Naive thymus-derived CD4-positive, alpha-beta T cell (primary cell): ENCODE measurements at regions not wholly inside any gene's neighbourhood (a gene's known extent, or its start where the extent isn't known, plus 50 kb on each side); places are given as distances from the start of the nearest gene placed in this dataset.

Source experiments
- ATAC-seq: fragments of 150-1000 bp; cut with Tn5 transposase; 2 replicates; pipeline ENCODE4 v1.10.0; 2021; ENCODE audit warnings: mild to moderate bottlenecking, moderate library complexity
- CTCF ChIA-PET: fragments of 350-600 bp; sonication (Branson Sonifier 250); formaldehyde crosslinking; loops from one replicate; lab custom pipeline; 2021; ENCODE audit warnings: antibody characterized with exemption; lab: Charles Lee
- POLR2A ChIA-PET: fragments of 350-600 bp; sonication (Branson Sonifier 250); formaldehyde crosslinking; loops from one replicate; lab custom pipeline; 2021; ENCODE audit warnings: antibody characterized with exemption, inconsistent platforms; lab: Charles Lee
- DNase-seq, 9 donors: peaks; one replicate each; pipeline versions ENCODE4 v3.0.0 to v3.0.0-alpha.2; 2020 to 2022; ENCODE audit warnings: mixed read lengths in 1 of 9
- H3K27ac ChIP-seq: one replicate; pipeline ENCODE4 v1.7.0; 2013; ENCODE audit warnings: mild to moderate bottlenecking, low read depth, low read length, moderate library complexity
- H3K27me3 ChIP-seq, 2 donors: one replicate each; pipeline ENCODE4 v1.7.0; 2013; ENCODE audit warnings: low read length in 2 of 2, mild to moderate bottlenecking in 2 of 2, moderate library complexity in 2 of 2; ENCODE audit not compliant: control insufficient read depth in 2 of 2, insufficient read depth in 2 of 2
- H3K36me3 ChIP-seq, 3 experiments: 1 replicate in 2 of 3; 2 replicates in 1 of 3; pipeline ENCODE4 v1.7.0; 2013; ENCODE audit warnings: low read length in 3 of 3, mild to moderate bottlenecking in 3 of 3, moderate library complexity in 1 of 3; ENCODE audit not compliant: insufficient read depth in 3 of 3, control insufficient read depth in 2 of 3
- H3K4me1 ChIP-seq, 2 donors: one replicate each; pipeline ENCODE4 v1.7.0; 2013; ENCODE audit warnings: low read length in 2 of 2, mild to moderate bottlenecking in 2 of 2, moderate library complexity in 1 of 2; ENCODE audit not compliant: control insufficient read depth in 2 of 2, insufficient read depth in 2 of 2
- H3K4me3 ChIP-seq: 2 replicates; pipeline ENCODE4 v1.7.0; 2013; ENCODE audit warnings: mild to moderate bottlenecking, low read length
- H3K9me3 ChIP-seq, 3 experiments: 1 replicate in 2 of 3; 2 replicates in 1 of 3; pipeline ENCODE4 v1.7.0; 2013; ENCODE audit warnings: low read length in 3 of 3; ENCODE audit not compliant: control insufficient read depth in 2 of 3
- H3K27ac Mint-ChIP-seq, 9 donors: one replicate each; pipeline ENCODE4 v1.8.0; 2020 to 2022; ENCODE audit warnings: mixed read lengths in 9 of 9, mild to moderate bottlenecking in 8 of 9, moderate library complexity in 5 of 9, inconsistent platforms in 2 of 9
- H3K27me3 Mint-ChIP-seq, 5 donors: one replicate each; pipeline ENCODE4 v1.8.0; 2021 to 2022; ENCODE audit warnings: mixed read lengths in 5 of 5, mild to moderate bottlenecking in 1 of 5
- H3K36me3 Mint-ChIP-seq, 5 donors: one replicate each; pipeline ENCODE4 v1.8.0; 2020 to 2022; ENCODE audit warnings: mixed read lengths in 5 of 5, mild to moderate bottlenecking in 3 of 5, inconsistent platforms in 1 of 5
- H3K4me1 Mint-ChIP-seq, 7 donors: one replicate each; pipeline ENCODE4 v1.8.0; 2020 to 2022; ENCODE audit warnings: mixed read lengths in 7 of 7, mild to moderate bottlenecking in 3 of 7, inconsistent platforms in 1 of 7
- H3K4me3 Mint-ChIP-seq, 10 donors: one replicate each; pipeline ENCODE4 v1.8.0; 2020 to 2022; ENCODE audit warnings: mild to moderate bottlenecking in 10 of 10, mixed read lengths in 10 of 10, moderate library complexity in 6 of 10, inconsistent platforms in 2 of 10
- H3K9me3 Mint-ChIP-seq, 11 donors: one replicate each; pipeline ENCODE4 v1.8.0; 2020 to 2022; ENCODE audit warnings: mixed read lengths in 11 of 11, mild to moderate bottlenecking in 4 of 11, inconsistent platforms in 1 of 11, moderate library complexity in 1 of 11
- intact Hi-C, 2 donors: fragments of 100-400 bp; cut with micrococcal nuclease; formaldehyde crosslinking; loops; one replicate each; pipeline ENCODE4 v1.15.1; 2023

- POLR2A ChIA-PET = no interaction called here
- no peak overlapping the region for H3K27ac Mint-ChIP-seq
- no peak for DNase-seq
Observed at GRCh38 chr20:11333634-11334033, 584.1 kb upstream of the BTBD3 start.

DNA sequence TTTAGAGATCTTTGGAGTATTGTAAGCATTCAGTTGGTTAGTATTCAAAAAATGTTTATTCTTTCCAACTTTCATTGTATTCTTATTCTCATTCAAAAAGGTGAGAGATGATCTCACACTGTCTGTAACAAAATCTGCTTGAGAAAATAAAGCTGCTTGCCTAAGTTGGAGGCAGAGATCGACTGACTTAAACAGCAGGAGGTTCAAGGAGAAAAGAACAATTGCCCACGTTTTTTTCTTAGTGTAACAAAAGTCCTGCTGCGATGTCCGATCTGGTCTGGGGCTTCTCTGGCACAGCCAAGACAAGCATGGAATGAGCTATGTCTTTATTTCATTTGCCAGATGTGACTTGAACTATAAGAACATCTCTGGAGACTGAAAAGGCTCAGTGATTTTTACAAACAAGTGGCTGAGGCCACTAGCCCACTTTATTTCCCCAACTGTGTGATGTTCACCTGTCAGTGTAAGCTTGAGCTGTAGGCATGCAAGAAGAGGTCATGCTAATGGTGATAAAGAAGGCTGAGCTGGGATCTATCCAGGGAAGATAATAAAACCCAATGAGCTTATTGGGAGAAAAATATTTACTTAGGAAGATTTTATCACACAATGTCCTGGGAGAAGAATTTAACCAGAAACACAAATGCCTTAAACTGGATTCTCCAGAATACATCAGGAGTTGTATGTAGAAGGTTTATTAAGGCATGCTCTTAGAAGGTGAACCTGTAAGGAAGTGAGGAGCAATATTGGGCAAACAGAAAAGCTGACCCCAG lies 580.1 kb upstream of the BTBD3 start:
- peaks cover 0 to 14% (median 6%) of the 10 kb centered on the region in 11 donors for H3K9me3 Mint-ChIP-seq
- H3K27ac Mint-ChIP-seq = no peak overlapping the region

More at GRCh38 chr20:11333634-11334033, 584.1 kb upstream of the BTBD3 start:
- no peak overlapping the region for H3K4me3 Mint-ChIP-seq
- Histone ChIP-seq H3K4me1 (no peaks in the 10 kb centered on the region), H3K4me3 (no peak overlapping the region), H3K27ac (no peak overlapping the region), H3K9me3 (no peaks in the 10 kb centered on the region), H3K27me3 (no peaks in the 10 kb centered on the region), H3K36me3 (no peaks in the 10 kb centered on the region)
- H3K27me3 Mint-ChIP-seq = peaks cover 0 to 7% (median 0%) of the 10 kb centered on the region in 5 donors
- intact Hi-C loops = no loop called here
- CTCF ChIA-PET = no interaction called here
- no peaks in the 10 kb centered on the region for H3K4me1 Mint-ChIP-seq
- peaks cover 0 to 4% (median 0%) of the 10 kb centered on the region in 5 donors for H3K36me3 Mint-ChIP-seq
- no peak for ATAC-seq
- peaks cover 0 to 16% (median 4%) of the 10 kb centered on the region in 11 donors for H3K9me3 Mint-ChIP-seq

DNA sequence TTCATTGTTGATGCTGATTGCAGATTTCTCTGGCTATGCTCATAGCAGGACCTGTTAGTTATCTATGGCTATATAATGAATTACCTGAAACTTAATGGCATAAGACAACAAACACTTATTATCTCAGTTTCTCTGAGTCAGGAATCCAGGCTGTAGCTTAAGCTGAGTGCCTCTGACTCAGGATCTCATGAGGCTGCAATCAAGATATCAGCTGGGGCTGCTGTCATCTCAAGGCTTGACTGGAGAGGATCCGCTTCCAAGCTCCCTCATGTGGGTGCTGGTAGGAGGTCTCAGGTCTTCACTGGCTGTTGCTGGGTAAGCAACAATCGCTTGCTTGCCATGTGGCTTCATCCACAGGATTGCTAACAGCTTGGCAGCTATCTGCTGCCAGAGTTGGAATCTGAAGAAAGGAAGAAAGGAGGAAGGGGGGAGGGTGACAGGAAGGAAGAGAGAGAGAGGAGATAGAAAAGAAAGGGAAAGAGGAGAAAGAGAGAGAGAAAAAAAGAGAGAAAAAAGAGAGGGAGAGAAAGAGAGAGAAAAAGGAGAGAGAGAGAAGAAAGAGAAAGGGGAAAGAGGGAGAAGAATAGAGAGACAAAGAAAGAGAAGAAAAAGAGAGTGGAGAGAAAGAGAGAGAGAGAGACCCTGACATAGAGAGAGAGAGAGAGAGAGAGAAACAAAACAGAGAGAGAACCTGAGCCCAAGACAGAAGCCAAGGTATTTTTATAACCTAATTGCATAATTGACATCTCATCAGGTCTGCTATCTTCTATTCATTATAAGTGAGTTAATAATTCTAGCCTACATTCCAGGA lies 579.0 kb upstream of the BTBD3 start:
- Histone ChIP-seq H3K9me3 (no peaks in the 10 kb centered on the region), H3K27ac (no peak overlapping the region), H3K4me1 (no peaks in the 10 kb centered on the region), H3K36me3 (no peaks in the 10 kb centered on the region), H3K27me3 (no peaks in the 10 kb centered on the region), H3K4me3 (no peak overlapping the region)
- H3K27me3 Mint-ChIP-seq = no peaks in the 10 kb centered on the region
- CTCF ChIA-PET = no interaction called here
- POLR2A ChIA-PET = no interaction called here
- peaks cover 0 to 15% (median 4%) of the 10 kb centered on the region in 11 donors for H3K9me3 Mint-ChIP-seq
- H3K36me3 Mint-ChIP-seq = no peaks in the 10 kb centered on the region
- no peak overlapping the region for H3K4me3 Mint-ChIP-seq
- no peak overlapping the region for H3K27ac Mint-ChIP-seq
- DNase-seq = no peak
- H3K4me1 Mint-ChIP-seq = no peaks in the 10 kb centered on the region
- intact Hi-C loops = no loop called here
- ATAC-seq = no peak

More for the DNA sequence above, 580.1 kb upstream of the BTBD3 start:
- Mint-ChIP-seq H3K4me1 (no peaks in the 10 kb centered on the region), H3K27me3 (peaks cover 0 to 3% (median 0%) of the 10 kb centered on the region in 5 donors), H3K4me3 (no peak overlapping the region), H3K36me3 (no peaks in the 10 kb centered on the region)
- H3K36me3 ChIP-seq = no peaks in the 10 kb centered on the region
- POLR2A ChIA-PET = no interaction called here
- H3K4me1 ChIP-seq = no peaks in the 10 kb centered on the region
- intact Hi-C loops = no loop called here
- H3K27ac ChIP-seq = no peak overlapping the region
- ATAC-seq (no peak), DNase-seq (no peak)
- no peaks in the 10 kb centered on the region for H3K9me3 ChIP-seq
- no peaks in the 10 kb centered on the region for H3K27me3 ChIP-seq
- CTCF ChIA-PET = no interaction called here
- H3K4me3 ChIP-seq = no peak overlapping the region

DNA sequence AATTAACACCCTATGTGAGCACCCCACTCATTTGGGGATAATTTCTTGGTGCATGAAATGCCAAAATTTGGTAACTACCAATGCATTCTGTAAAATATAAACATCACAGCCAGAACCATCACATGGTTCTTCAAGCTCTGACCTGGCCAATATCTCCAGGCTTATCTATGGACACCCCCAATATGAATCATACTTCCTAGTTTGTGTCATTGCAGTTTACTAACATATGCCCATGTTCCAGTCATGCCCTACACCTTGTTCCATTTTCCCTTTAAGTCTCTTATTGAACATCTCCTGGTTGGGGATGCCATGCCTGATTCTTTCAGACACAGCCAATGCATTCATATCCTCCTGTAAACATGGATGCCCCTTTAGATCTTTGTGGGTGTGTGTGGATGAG lies 572.8 kb upstream of the BTBD3 start:
- ATAC-seq = no peak
- H3K27me3 ChIP-seq = no peaks in the 10 kb centered on the region

DNA sequence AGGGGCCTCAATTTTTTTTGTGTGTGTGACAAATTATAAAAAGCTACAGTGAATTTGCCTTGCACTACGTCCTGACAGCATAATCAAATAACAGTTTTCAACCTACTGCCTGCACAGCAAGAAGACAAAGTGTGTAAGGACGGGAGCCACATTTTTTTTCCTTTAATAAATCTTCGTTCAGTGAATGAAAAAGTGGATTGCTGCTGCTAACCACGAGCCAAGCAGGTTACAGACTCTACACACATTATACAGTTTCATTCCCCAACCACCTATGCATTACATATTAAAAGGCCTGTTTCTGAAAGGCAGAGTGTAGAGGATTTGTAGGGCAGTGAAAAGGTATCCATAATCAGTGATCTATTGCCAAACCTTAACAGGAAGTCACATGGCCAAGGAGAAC lies 570.0 kb upstream of the BTBD3 start:
- CTCF ChIA-PET = no interaction called here

More for the DNA sequence above, 572.8 kb upstream of the BTBD3 start:
- Histone ChIP-seq H3K9me3 (no peaks in the 10 kb centered on the region), H3K36me3 (no peaks in the 10 kb centered on the region), H3K4me1 (no peaks in the 10 kb centered on the region), H3K4me3 (no peak overlapping the region), H3K27ac (no peak overlapping the region)
- ChIA-PET CTCF (no interaction called here), POLR2A (no interaction called here)
- Mint-ChIP-seq H3K9me3 (peaks cover 0 to 17% (median 6%) of the 10 kb centered on the region in 11 donors), H3K4me1 (no peaks in the 10 kb centered on the region), H3K27me3 (no peaks in the 10 kb centered on the region), H3K36me3 (no peaks in the 10 kb centered on the region), H3K27ac (peak overlapping the region in 1 of 9 donors; percentile 5), H3K4me3 (no peak overlapping the region)
- intact Hi-C loops = no loop called here
- no peak for DNase-seq

GRCh38 chr20:11350126-11351005 lies 567.3 kb upstream of the BTBD3 start:
- Histone ChIP-seq H3K4me1 (no peaks in the 10 kb centered on the region), H3K4me3 (no peak overlapping the region), H3K9me3 (no peaks in the 10 kb centered on the region), H3K27me3 (no peaks in the 10 kb centered on the region), H3K36me3 (no peaks in the 10 kb centered on the region), H3K27ac (no peak overlapping the region)
- no peak for DNase-seq
- ChIA-PET CTCF (interaction anchor here (0.5 kb wide), 1 partner anchor 53 kb away, joined by 3 read pairs; no protein-coding TSS in a partner anchor), POLR2A (no interaction called here)
- Mint-ChIP-seq H3K36me3 (no peaks in the 10 kb centered on the region), H3K4me3 (no peak overlapping the region), H3K4me1 (no peaks in the 10 kb centered on the region), H3K9me3 (peaks cover 2 to 19% (median 7%) of the 10 kb centered on the region in 11 donors), H3K27me3 (no peaks in the 10 kb centered on the region), H3K27ac (no peak overlapping the region)
- no peak for ATAC-seq
- intact Hi-C loops = no loop called here

More for the DNA sequence above, 570.0 kb upstream of the BTBD3 start:
- peaks cover 2 to 19% (median 7%) of the 10 kb centered on the region in 11 donors for H3K9me3 Mint-ChIP-seq
- intact Hi-C loops = no loop called here
- no peak for ATAC-seq
- POLR2A ChIA-PET = no interaction called here
- no peak overlapping the region for H3K27ac Mint-ChIP-seq
- H3K27me3 Mint-ChIP-seq = no peaks in the 10 kb centered on the region
- H3K4me3 Mint-ChIP-seq = no peak overlapping the region
- H3K4me3 ChIP-seq = no peak overlapping the region
- no peak for DNase-seq
- no peaks in the 10 kb centered on the region for H3K4me1 Mint-ChIP-seq
- no peaks in the 10 kb centered on the region for H3K36me3 Mint-ChIP-seq
- H3K4me1 ChIP-seq = no peaks in the 10 kb centered on the region
- H3K27ac ChIP-seq = no peak overlapping the region
- no peaks in the 10 kb centered on the region for H3K27me3 ChIP-seq
- no peaks in the 10 kb centered on the region for H3K36me3 ChIP-seq
- no peaks in the 10 kb centered on the region for H3K9me3 ChIP-seq
